Mesothelial cell of epicardium (in vitro differentiated cells): ENCODE measurements at regions not wholly inside any gene's neighbourhood (a gene's known extent, or its start where the extent isn't known, plus 50 kb on each side); places are given as distances from the start of the nearest gene placed in this dataset.

Source experiments
- DNase-seq, 2 experiments: peaks; one replicate each; pipeline ENCODE4 v3.0.0; 2021; ENCODE audit warnings: low spot score in 2 of 2; ENCODE audit not compliant: unreplicated experiment in 2 of 2
- H3K27ac Mint-ChIP-seq: 2 replicates; pipeline ENCODE4 v1.8.0; 2021; ENCODE audit warnings: mixed read lengths
- H3K27me3 Mint-ChIP-seq: 2 replicates; pipeline ENCODE4 v1.8.0; 2021; ENCODE audit warnings: low read depth, mixed read lengths
- H3K36me3 Mint-ChIP-seq: 2 replicates; pipeline ENCODE4 v1.8.0; 2021; ENCODE audit warnings: mixed read lengths
- H3K4me1 Mint-ChIP-seq: 2 replicates; pipeline ENCODE4 v1.8.0; 2021; ENCODE audit warnings: mixed read lengths
- H3K4me3 Mint-ChIP-seq: 2 replicates; pipeline ENCODE4 v1.8.0; 2021; ENCODE audit warnings: mild to moderate bottlenecking, moderate library complexity, mixed read lengths
- H3K9me3 Mint-ChIP-seq: 2 replicates; pipeline ENCODE4 v1.8.0; 2021; ENCODE audit warnings: mixed read lengths
- TF ChIP-seq, protein P1 (sequence below): fragments of 200-600 bp; sonication (generic); IDR thresholded peaks from one replicate; pipeline ENCODE4 v1.5.0; 2021; ENCODE audit warnings: antibody characterized with exemption; ENCODE audit not compliant: unreplicated experiment

GRCh38 chr11:104727768-104728167 lies 170.5 kb downstream of the CASP12 start:
- Mint-ChIP-seq H3K4me1 (peaks cover 21% of the 10 kb centered on the region), H3K36me3 (peaks cover 6% of the 10 kb centered on the region), H3K4me3 (no peak overlapping the region), H3K9me3 (peaks cover 18% of the 10 kb centered on the region), H3K27me3 (no peaks in the 10 kb centered on the region), H3K27ac (no peak overlapping the region)
- DNase-seq = no peak
- TF ChIP-seq, protein P1, sequence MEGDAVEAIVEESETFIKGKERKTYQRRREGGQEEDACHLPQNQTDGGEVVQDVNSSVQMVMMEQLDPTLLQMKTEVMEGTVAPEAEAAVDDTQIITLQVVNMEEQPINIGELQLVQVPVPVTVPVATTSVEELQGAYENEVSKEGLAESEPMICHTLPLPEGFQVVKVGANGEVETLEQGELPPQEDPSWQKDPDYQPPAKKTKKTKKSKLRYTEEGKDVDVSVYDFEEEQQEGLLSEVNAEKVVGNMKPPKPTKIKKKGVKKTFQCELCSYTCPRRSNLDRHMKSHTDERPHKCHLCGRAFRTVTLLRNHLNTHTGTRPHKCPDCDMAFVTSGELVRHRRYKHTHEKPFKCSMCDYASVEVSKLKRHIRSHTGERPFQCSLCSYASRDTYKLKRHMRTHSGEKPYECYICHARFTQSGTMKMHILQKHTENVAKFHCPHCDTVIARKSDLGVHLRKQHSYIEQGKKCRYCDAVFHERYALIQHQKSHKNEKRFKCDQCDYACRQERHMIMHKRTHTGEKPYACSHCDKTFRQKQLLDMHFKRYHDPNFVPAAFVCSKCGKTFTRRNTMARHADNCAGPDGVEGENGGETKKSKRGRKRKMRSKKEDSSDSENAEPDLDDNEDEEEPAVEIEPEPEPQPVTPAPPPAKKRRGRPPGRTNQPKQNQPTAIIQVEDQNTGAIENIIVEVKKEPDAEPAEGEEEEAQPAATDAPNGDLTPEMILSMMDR = no peak

DNA sequence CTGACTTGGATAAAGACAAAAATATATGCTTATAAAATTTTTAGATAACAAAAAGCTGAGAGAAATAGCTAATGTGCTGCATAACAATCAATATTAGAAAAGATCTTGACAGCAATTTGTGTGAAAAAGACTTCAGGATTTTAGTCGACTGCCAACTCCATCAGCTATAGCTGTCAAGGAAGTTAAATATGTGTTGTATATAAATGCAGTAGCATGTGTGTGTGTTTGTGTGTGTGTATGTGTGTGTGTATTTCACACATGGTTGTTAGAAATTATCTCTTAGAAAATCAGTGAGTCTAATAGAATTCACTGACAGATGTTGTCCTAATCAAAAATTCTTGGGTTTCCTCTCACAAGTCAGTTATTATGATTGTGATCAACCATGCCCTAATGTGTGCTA lies 171.2 kb downstream of the CASP12 start:
- Mint-ChIP-seq H3K36me3 (peaks cover 8% of the 10 kb centered on the region), H3K9me3 (peaks cover 21% of the 10 kb centered on the region), H3K4me1 (peaks cover 21% of the 10 kb centered on the region), H3K4me3 (no peak overlapping the region), H3K27me3 (no peaks in the 10 kb centered on the region), H3K27ac (no peak overlapping the region)
- DNase-seq = no peak
- TF ChIP-seq, protein P1 = no peak

- Mint-ChIP-seq H3K4me1 (peaks cover 21% of the 10 kb centered on the region), H3K9me3 (peaks cover 24% of the 10 kb centered on the region), H3K27ac (no peak overlapping the region), H3K4me3 (no peak overlapping the region), H3K36me3 (peaks cover 8% of the 10 kb centered on the region), H3K27me3 (no peaks in the 10 kb centered on the region)
- TF ChIP-seq, protein P1 = no peak
- DNase-seq = no peak
Observed at GRCh38 chr11:104725796-104726408, 172.4 kb downstream of the CASP12 start.

- no peak overlapping the region for H3K27ac Mint-ChIP-seq
- no peaks in the 10 kb centered on the region for H3K27me3 Mint-ChIP-seq
- H3K9me3 Mint-ChIP-seq = peaks cover 24% of the 10 kb centered on the region
- no peak overlapping the region for H3K4me3 Mint-ChIP-seq
- DNase-seq = no peak
- no peaks in the 10 kb centered on the region for H3K36me3 Mint-ChIP-seq
- TF ChIP-seq, protein P1 = no peak
- H3K4me1 Mint-ChIP-seq = peaks cover 3% of the 10 kb centered on the region
Observed at GRCh38 chr11:104713401-104713800, 184.9 kb downstream of the CASP12 start.

DNA sequence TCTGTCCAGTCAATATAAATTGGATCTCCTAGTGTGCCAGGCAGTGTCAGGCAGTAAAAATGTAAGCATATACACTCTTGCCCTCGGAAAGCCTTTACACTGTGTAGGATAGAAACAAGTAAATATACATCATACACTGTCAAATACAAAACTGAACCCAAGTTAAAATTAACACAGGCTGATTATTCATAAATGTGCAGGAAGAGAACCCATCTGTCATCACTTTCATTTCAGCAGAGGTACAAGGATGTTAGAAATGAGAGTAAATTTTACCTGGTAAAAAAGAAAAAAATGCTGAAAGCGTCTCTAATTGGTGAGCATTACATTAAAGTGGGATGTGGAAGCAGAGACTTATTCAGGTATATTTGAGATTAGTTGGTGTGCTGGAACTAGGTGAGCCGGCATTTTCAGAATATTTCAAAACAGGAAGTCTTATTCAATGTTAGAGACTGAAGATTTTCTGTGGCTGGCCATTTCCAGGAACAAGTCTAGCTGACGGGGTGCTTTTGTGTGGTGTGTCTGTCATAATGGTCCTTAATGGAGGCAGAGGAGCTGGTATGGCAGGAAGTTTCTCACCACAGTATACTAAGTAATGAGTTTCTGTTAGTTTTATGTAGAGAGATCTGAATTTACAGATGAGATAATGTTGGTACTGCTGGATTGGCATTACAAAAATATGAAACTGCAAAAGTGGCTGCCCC lies 192.6 kb downstream of the CASP12 start:
- TF ChIP-seq, protein P1 = no peak
- H3K27ac Mint-ChIP-seq = peak overlapping the region; percentile 94
- no peaks in the 10 kb centered on the region for H3K9me3 Mint-ChIP-seq
- H3K27me3 Mint-ChIP-seq = no peaks in the 10 kb centered on the region
- DNase-seq = no peak
- H3K4me3 Mint-ChIP-seq = no peak overlapping the region
- peaks cover 35% of the 10 kb centered on the region for H3K4me1 Mint-ChIP-seq
- H3K36me3 Mint-ChIP-seq = no peaks in the 10 kb centered on the region
